HG03045 (cell line): ENCODE measurements at regions not wholly inside any gene's neighbourhood (a gene's known extent, or its start where the extent isn't known, plus 50 kb on each side); places are given as distances from the start of the nearest gene placed in this dataset.

ENCODE experiments used
- ATAC-seq: cut with Tn5 transposase; IDR thresholded peaks from one replicate; pipeline ENCODE4 v1.9.1; 2021; ENCODE audit warnings: mild to moderate bottlenecking, moderate library complexity; ENCODE audit not compliant: unreplicated experiment

- ATAC-seq = no peak
Observed at GRCh38 chr3:162103808-162104207, 607.2 kb downstream of the OTOL1 start.

GRCh38 chr3:162111861-162112260 is 615.3 kb downstream of the OTOL1 start:
- no peak for ATAC-seq

- ATAC-seq = no peak
Observed at GRCh38 chr3:162112719-162113118, 616.1 kb downstream of the OTOL1 start.

- ATAC-seq = no peak
Observed at GRCh38 chr3:162117961-162118360, 621.4 kb downstream of the OTOL1 start.

GRCh38 chr3:162119651-162120050 is 623.0 kb downstream of the OTOL1 start:
- ATAC-seq = no peak

GRCh38 chr3:162122405-162122804 is 625.8 kb downstream of the OTOL1 start:
- ATAC-seq = no peak

- ATAC-seq = no peak
Observed at GRCh38 chr3:162125790-162126189, 629.2 kb downstream of the OTOL1 start.

- no peak for ATAC-seq
Observed at GRCh38 chr3:162130582-162130981, 634.0 kb downstream of the OTOL1 start.

GRCh38 chr3:162132981-162133380 is 636.4 kb downstream of the OTOL1 start:
- ATAC-seq = no peak

GRCh38 chr3:162134571-162134970 is 638.0 kb downstream of the OTOL1 start:
- ATAC-seq = no peak

- no peak for ATAC-seq
Observed at GRCh38 chr3:162136136-162136535, 639.5 kb downstream of the OTOL1 start.

GRCh38 chr3:162138509-162138908 is 641.9 kb downstream of the OTOL1 start:
- no peak for ATAC-seq

GRCh38 chr3:162139841-162140240 is 643.2 kb downstream of the OTOL1 start:
- no peak for ATAC-seq

- no peak for ATAC-seq
Observed at GRCh38 chr3:162141272-162141791, 644.7 kb downstream of the OTOL1 start.

- no peak for ATAC-seq
Observed at GRCh38 chr3:162142511-162142910, 645.9 kb downstream of the OTOL1 start.

GRCh38 chr3:162143180-162143579 is 646.6 kb downstream of the OTOL1 start:
- ATAC-seq = no peak

- ATAC-seq = no peak
Observed at GRCh38 chr3:162147996-162148395, 651.4 kb downstream of the OTOL1 start.

- ATAC-seq = no peak
Observed at GRCh38 chr3:162150790-162151189, 654.2 kb downstream of the OTOL1 start.

- ATAC-seq = no peak
Observed at GRCh38 chr3:162152636-162153035, 656.0 kb downstream of the OTOL1 start.

GRCh38 chr3:162161595-162161994 is 665.0 kb downstream of the OTOL1 start:
- ATAC-seq = no peak

GRCh38 chr3:162165346-162165745 is 668.7 kb downstream of the OTOL1 start:
- ATAC-seq = no peak

- ATAC-seq = no peak
Observed at GRCh38 chr3:162166543-162166942, 669.9 kb downstream of the OTOL1 start.

GRCh38 chr3:162168715-162169114 is 672.1 kb downstream of the OTOL1 start:
- no peak for ATAC-seq

GRCh38 chr3:162170581-162170980 is 674.0 kb downstream of the OTOL1 start:
- no peak for ATAC-seq
